MM.1S (cell line): ENCODE measurements at regions not wholly inside any gene's neighbourhood (a gene's known extent, or its start where the extent isn't known, plus 50 kb on each side); places are given as distances from the start of the nearest gene placed in this dataset.

Experiments
- DNase-seq: peaks from one replicate; pipeline ENCODE4 v3.0.0-alpha.2; 2015
- H2AFZ ChIP-seq: fragments of 300-600 bp; sonication (generic); 2 replicates; pipeline ENCODE4 v1.6.0; 2016; ENCODE audit warnings: antibody characterized with exemption, low read length
- H3F3A ChIP-seq: fragments of 300-600 bp; sonication (generic); 2 replicates; pipeline ENCODE4 v1.6.1; 2016; ENCODE audit warnings: mild to moderate bottlenecking, antibody characterized with exemption, low read length, moderate library complexity, mixed read lengths; ENCODE audit not compliant: insufficient read depth
- H3K27ac ChIP-seq: fragments of 300-600 bp; sonication (generic); 2 replicates; pipeline ENCODE4 v1.5.1; 2016; ENCODE audit warnings: mild to moderate bottlenecking, low read length
- H3K27me3 ChIP-seq: fragments of 300-600 bp; sonication (generic); replicated peaks from 2 replicates; pipeline ENCODE4 v1.6.0; 2016; ENCODE audit warnings: low read length; ENCODE audit not compliant: insufficient read depth
- H3K36me3 ChIP-seq: fragments of 300-600 bp; sonication (generic); replicated peaks from 2 replicates; pipeline ENCODE4 v1.6.1; 2016; ENCODE audit warnings: mild to moderate bottlenecking, low read length, mixed read lengths; ENCODE audit not compliant: insufficient read depth
- H3K4me1 ChIP-seq: fragments of 300-600 bp; sonication (generic); 2 replicates; pipeline ENCODE4 v1.6.1; 2016; ENCODE audit warnings: low read length, mixed read lengths
- H3K4me2 ChIP-seq: fragments of 300-600 bp; sonication (generic); 2 replicates; pipeline ENCODE4 v1.6.0; 2016; ENCODE audit warnings: low read depth, low read length
- H3K4me3 ChIP-seq: fragments of 300-600 bp; sonication (generic); 2 replicates; pipeline ENCODE4 v1.5.1; 2016; ENCODE audit warnings: low read length, mixed read lengths
- H3K79me2 ChIP-seq: fragments of 300-600 bp; sonication (generic); 2 replicates; pipeline ENCODE4 v1.6.1; 2016; ENCODE audit warnings: mixed run types, low read length, mixed read lengths
- H3K9ac ChIP-seq: fragments of 300-600 bp; sonication (generic); 2 replicates; pipeline ENCODE4 v1.6.1; 2016; ENCODE audit warnings: low read length, mixed read lengths
- H3K9me2 ChIP-seq: fragments of 300-600 bp; sonication (generic); replicated peaks from 2 replicates; pipeline ENCODE4 v1.6.1; 2016; ENCODE audit warnings: mild to moderate bottlenecking, low read length, mixed read lengths; ENCODE audit not compliant: insufficient read depth
- H3K9me3 ChIP-seq: fragments of 300-600 bp; sonication (generic); replicated peaks from 2 replicates; pipeline ENCODE4 v1.6.1; 2016; ENCODE audit warnings: mild to moderate bottlenecking, low read length, mixed read lengths; ENCODE audit not compliant: insufficient read depth
- H4K20me1 ChIP-seq: fragments of 300-600 bp; sonication (generic); 2 replicates; pipeline ENCODE4 v1.6.1; 2016; ENCODE audit warnings: mild to moderate bottlenecking, low read length, moderate library complexity, mixed read lengths; ENCODE audit not compliant: insufficient read depth
- EZH2 ChIP-seq: fragments of 300-600 bp; sonication (generic); optimal IDR thresholded peaks from 2 replicates; pipeline ENCODE3; 2017; ENCODE audit warnings: low read depth, mild to moderate bottlenecking, antibody characterized with exemption, low read length, mixed read lengths
- EZH2phosphoT487 ChIP-seq: fragments of 300-600 bp; sonication (generic); IDR thresholded peaks from 2 replicates; pipeline ENCODE4 v1.6.1; 2018; ENCODE audit warnings: antibody characterized with exemption, low read length
- TF ChIP-seq, protein P1 (sequence below): fragments of 300-600 bp; sonication (generic); IDR thresholded peaks from 2 replicates; pipeline ENCODE4 v1.5.1; 2016; ENCODE audit warnings: antibody characterized with exemption, low read length, mixed read lengths

DNA sequence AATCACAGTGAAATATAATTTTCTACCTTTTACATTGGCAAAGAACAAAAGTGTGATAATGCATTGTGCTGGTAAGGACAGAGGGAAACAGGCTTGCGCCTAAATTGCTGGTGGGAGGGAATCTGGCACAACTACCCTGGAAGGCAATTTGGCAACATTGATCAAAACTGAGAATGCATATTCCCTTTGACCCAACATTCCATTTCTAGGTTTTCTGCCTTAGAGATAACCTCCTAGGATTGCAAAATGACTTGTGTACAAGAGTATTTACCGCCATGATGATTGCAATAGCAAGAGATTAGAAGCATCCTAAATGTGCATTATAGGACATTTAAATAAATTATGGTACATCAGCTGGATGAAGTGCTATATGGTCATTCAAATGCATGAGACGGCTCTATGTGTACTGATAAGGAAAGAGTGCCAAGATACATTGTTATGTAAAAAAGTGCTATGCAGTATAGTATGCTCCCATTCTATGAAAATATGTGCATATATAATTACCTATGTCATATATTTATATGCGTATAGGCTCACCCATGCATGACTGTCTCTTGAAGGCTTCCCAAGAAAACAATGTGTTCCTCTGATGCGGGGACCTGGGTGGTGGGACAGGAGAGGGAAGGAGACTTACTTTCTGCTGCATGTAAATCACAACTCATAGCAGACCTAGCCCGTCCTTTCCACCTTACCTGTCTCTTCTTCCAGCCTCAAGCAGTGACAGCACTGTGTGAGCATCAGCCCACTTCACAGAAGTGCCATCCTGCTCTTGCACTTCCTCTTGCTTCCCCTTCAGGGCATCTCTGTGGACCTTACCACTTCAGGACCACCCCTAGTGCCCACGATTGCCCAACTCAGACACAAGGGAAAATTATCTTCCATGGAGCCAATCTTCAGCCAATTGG is 249.9 kb upstream of the TLE3 start:
- no peak overlapping the region for H3K4me3 ChIP-seq
- H3K9me2 ChIP-seq, result no peaks in the 10 kb centered on the region
- no peak overlapping the region for H2AFZ ChIP-seq
- no peaks in the 10 kb centered on the region for H3F3A ChIP-seq
- H4K20me1 ChIP-seq, result no peaks in the 10 kb centered on the region
- no peak overlapping the region for H3K9ac ChIP-seq
- H3K27me3 ChIP-seq, result no peaks in the 10 kb centered on the region
- DNase-seq, result no peak
- H3K9me3 ChIP-seq, result no peaks in the 10 kb centered on the region
- no peaks in the 10 kb centered on the region for H3K79me2 ChIP-seq
- TF ChIP-seq EZH2, result no peak
- TF ChIP-seq, protein P1, sequence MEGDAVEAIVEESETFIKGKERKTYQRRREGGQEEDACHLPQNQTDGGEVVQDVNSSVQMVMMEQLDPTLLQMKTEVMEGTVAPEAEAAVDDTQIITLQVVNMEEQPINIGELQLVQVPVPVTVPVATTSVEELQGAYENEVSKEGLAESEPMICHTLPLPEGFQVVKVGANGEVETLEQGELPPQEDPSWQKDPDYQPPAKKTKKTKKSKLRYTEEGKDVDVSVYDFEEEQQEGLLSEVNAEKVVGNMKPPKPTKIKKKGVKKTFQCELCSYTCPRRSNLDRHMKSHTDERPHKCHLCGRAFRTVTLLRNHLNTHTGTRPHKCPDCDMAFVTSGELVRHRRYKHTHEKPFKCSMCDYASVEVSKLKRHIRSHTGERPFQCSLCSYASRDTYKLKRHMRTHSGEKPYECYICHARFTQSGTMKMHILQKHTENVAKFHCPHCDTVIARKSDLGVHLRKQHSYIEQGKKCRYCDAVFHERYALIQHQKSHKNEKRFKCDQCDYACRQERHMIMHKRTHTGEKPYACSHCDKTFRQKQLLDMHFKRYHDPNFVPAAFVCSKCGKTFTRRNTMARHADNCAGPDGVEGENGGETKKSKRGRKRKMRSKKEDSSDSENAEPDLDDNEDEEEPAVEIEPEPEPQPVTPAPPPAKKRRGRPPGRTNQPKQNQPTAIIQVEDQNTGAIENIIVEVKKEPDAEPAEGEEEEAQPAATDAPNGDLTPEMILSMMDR, result no peak
- no peak for TF ChIP-seq EZH2phosphoT487
- H3K4me2 ChIP-seq, result no peak overlapping the region
- H3K4me1 ChIP-seq, result no peaks in the 10 kb centered on the region
- no peaks in the 10 kb centered on the region for H3K36me3 ChIP-seq
- H3K27ac ChIP-seq, result no peak overlapping the region

GRCh38 chr15:70345251-70346019 is 247.7 kb upstream of the TLE3 start:
- no peaks in the 10 kb centered on the region for H3K36me3 ChIP-seq
- no peaks in the 10 kb centered on the region for H3K4me1 ChIP-seq
- DNase-seq, result no peak
- no peaks in the 10 kb centered on the region for H3K9me3 ChIP-seq
- no peak for TF ChIP-seq EZH2
- no peak for TF ChIP-seq EZH2phosphoT487
- TF ChIP-seq, protein P1, result no peak
- H3K4me3 ChIP-seq, result no peak overlapping the region
- no peak overlapping the region for H3K9ac ChIP-seq
- no peak overlapping the region for H3K4me2 ChIP-seq
- no peak overlapping the region for H3K27ac ChIP-seq
- H3K27me3 ChIP-seq, result no peaks in the 10 kb centered on the region
- no peaks in the 10 kb centered on the region for H4K20me1 ChIP-seq
- H3K9me2 ChIP-seq, result no peaks in the 10 kb centered on the region
- H2AFZ ChIP-seq, result no peak overlapping the region
- no peaks in the 10 kb centered on the region for H3F3A ChIP-seq
- no peaks in the 10 kb centered on the region for H3K79me2 ChIP-seq

DNA sequence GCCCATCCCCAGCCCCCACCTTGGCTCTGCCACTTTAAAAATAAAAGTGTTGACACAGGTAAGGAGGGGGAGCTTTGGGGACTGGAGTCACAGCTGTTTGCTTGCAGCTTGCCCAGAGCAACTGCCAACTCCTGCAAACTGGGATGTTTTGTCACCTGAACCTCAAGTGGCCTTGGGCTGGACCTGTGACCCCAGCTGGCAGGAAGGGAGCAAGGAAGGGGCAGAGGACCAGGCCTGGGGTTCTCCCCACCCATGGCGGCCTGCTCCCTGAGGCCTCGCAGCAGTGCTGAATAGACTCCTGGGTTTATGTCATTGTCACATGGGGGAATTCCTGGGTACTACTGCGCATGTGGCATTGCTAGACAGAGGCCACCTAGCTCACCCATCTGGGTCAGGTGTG is 246.9 kb upstream of the TLE3 start:
- no peaks in the 10 kb centered on the region for H3K9me2 ChIP-seq
- no peaks in the 10 kb centered on the region for H3K4me1 ChIP-seq
- H4K20me1 ChIP-seq, result no peaks in the 10 kb centered on the region
- H3K27me3 ChIP-seq, result no peaks in the 10 kb centered on the region
- no peaks in the 10 kb centered on the region for H3K36me3 ChIP-seq
- H2AFZ ChIP-seq, result no peak overlapping the region
- H3K4me2 ChIP-seq, result no peak overlapping the region
- H3K27ac ChIP-seq, result no peak overlapping the region
- no peak overlapping the region for H3K9ac ChIP-seq
- H3F3A ChIP-seq, result no peaks in the 10 kb centered on the region
- no peak for DNase-seq
- H3K9me3 ChIP-seq, result no peaks in the 10 kb centered on the region
- TF ChIP-seq EZH2phosphoT487 (no peak), EZH2 (no peak)
- TF ChIP-seq, protein P1, result no peak
- H3K4me3 ChIP-seq, result no peak overlapping the region
- no peaks in the 10 kb centered on the region for H3K79me2 ChIP-seq
